ENCODE measurements at regions not wholly inside any gene's neighbourhood (a gene's known extent, or its start where the extent isn't known, plus 50 kb on each side); places are given as distances from the start of the nearest gene placed in this dataset.

DNA sequence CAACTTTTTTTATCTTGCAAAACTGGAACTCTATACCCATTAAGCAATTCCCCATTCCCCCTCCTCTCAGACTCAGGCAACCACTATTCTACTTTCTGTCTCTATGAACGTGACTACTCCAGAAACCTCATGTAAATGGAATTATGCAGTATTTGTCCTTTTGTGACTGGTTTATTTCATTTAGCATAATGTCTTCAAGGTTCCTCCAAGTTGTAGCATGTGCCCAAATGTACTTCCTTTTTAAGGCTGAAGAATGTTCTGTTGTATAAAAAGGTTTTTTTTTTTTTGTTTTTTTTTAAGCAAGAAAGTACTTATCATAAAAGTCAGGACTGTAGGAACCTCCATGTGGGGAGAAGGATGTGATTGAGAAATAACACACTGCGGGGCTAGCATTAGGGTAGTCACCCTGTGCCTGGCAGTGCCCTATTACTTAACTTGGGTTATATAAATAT lies 145.3 kb upstream of the FOXN2 start:
- in situ Hi-C loops (cut with HindIII; ENCODE audit: low sequenced_read_pairs): no loop called here
- no peak for DNase-seq (ENCODE audit: low read depth, low spot score)
- TF ChIP-seq, protein P1, sequence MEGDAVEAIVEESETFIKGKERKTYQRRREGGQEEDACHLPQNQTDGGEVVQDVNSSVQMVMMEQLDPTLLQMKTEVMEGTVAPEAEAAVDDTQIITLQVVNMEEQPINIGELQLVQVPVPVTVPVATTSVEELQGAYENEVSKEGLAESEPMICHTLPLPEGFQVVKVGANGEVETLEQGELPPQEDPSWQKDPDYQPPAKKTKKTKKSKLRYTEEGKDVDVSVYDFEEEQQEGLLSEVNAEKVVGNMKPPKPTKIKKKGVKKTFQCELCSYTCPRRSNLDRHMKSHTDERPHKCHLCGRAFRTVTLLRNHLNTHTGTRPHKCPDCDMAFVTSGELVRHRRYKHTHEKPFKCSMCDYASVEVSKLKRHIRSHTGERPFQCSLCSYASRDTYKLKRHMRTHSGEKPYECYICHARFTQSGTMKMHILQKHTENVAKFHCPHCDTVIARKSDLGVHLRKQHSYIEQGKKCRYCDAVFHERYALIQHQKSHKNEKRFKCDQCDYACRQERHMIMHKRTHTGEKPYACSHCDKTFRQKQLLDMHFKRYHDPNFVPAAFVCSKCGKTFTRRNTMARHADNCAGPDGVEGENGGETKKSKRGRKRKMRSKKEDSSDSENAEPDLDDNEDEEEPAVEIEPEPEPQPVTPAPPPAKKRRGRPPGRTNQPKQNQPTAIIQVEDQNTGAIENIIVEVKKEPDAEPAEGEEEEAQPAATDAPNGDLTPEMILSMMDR (IDR thresholded peaks at IDR 0.05; ENCODE audit: low read depth, low read length): no peak
- H3K4me3 ChIP-seq (ENCODE audit: low read depth, low read length): no peak overlapping the region

- in situ Hi-C loops (cut with HindIII; ENCODE audit: low sequenced_read_pairs): no loop called here
- no peak for DNase-seq (ENCODE audit: low read depth, low spot score)
- TF ChIP-seq, protein P1 (IDR thresholded peaks at IDR 0.05; ENCODE audit: low read depth, low read length): no peak
- no peak overlapping the region for H3K4me3 ChIP-seq (ENCODE audit: low read depth, low read length)
Observed at GRCh38 chr2:48170281-48170680, 144.2 kb upstream of the FOXN2 start.

DNA sequence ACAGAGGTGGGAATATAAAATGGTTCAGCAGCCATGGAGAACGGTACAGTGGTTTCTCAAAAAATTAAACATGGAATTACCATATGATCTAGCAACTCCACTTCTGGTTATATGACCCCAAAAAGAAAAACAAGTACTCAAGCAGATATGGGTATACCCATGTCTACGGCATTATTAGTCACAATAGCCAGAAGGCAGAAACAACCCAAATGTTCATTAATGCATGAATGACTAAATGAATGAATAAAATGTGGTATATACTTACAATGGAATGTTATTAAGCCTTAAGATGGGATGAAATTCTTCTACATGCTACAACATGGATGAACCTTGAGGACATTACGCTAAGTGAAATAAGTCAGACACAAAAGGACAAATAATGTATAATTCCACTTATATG lies 141.3 kb upstream of the FOXN2 start:
- no peak for DNase-seq (ENCODE audit: low read depth, low spot score)
- TF ChIP-seq, protein P1 (IDR thresholded peaks at IDR 0.05; ENCODE audit: low read depth, low read length): no peak
- in situ Hi-C loops (cut with HindIII; ENCODE audit: low sequenced_read_pairs): no loop called here
- H3K4me3 ChIP-seq (ENCODE audit: low read depth, low read length): no peak overlapping the region

DNA sequence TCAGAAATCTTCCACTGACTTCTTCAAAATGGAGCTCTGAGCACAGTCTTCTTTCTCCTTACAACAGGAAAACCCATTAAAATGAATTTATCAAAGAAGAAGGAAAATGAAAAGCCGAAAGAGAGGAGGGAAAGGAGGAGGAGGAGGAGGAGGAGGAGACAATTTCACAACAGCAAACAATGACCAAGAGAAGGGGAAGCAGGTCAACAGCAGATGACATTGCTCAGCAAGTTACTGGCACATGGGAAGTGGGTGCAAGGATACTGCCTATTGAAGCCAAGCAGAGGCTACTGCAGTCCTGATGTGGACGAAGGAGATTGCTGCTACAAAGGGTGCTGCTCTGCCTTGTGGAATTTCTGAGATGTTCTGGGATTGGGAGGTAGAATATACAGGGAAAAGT lies 140.0 kb upstream of the FOXN2 start:
- DNase-seq (ENCODE audit: low read depth, low spot score): no peak

DNA sequence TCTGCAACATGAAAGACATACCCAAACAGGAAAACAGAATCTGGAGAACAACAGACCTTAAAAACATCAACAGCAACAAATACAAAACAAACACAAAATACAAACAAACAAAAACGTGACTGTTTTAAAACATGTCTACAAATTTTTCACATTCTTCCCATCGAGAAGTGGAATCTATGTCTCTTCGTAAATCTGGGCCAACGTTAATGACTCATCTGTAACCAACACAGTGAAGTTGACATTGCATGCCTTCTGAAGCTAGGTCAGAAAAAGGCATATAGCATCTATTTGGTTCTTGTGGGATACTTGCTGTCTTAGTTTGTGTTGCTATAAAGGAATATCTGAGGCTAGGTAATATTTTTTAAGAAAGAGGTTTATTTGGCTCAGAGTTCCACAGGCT lies 139.2 kb upstream of the FOXN2 start:
- in situ Hi-C loops (cut with HindIII; ENCODE audit: low sequenced_read_pairs): no loop called here
- TF ChIP-seq, protein P1 (IDR thresholded peaks at IDR 0.05; ENCODE audit: low read depth, low read length): no peak
- peak; percentile 39 for DNase-seq (ENCODE audit: low read depth, low spot score)
- H3K4me3 ChIP-seq (ENCODE audit: low read depth, low read length): no peak overlapping the region

More for the DNA sequence above, 140.0 kb upstream of the FOXN2 start:
- in situ Hi-C loops (cut with HindIII; ENCODE audit: low sequenced_read_pairs): no loop called here
- TF ChIP-seq, protein P1 (IDR thresholded peaks at IDR 0.05; ENCODE audit: low read depth, low read length): no peak
- no peak overlapping the region for H3K4me3 ChIP-seq (ENCODE audit: low read depth, low read length)

DNA sequence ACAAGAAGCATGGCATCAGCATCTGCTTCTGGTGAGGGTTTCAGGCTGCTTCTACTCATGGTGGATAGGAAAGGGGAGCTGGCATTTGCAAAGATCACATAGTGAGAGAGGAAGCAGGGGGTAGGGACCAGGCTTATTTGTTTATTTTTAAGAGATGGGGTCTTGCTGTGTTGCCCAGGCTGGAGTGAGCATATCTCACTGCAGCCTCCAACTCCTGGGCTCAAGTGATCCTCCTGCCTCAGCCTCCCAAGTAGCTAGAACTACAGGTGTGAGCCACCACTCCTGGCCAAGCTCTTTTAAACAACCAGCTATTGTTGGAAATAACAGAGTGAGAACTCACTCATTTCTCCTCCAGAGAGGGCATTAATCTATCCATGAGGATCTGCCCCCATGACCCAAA lies 138.8 kb upstream of the FOXN2 start:
- TF ChIP-seq, protein P1 (IDR thresholded peaks at IDR 0.05; ENCODE audit: low read depth, low read length): no peak
- in situ Hi-C loops (cut with HindIII; ENCODE audit: low sequenced_read_pairs): no loop called here
- H3K4me3 ChIP-seq (ENCODE audit: low read depth, low read length): no peak overlapping the region
- DNase-seq (ENCODE audit: low read depth, low spot score): no peak

GRCh38 chr2:48176876-48177275 lies 137.6 kb upstream of the FOXN2 start:
- in situ Hi-C loops (cut with HindIII; ENCODE audit: low sequenced_read_pairs): no loop called here
- DNase-seq (ENCODE audit: low read depth, low spot score): no peak
- TF ChIP-seq, protein P1 (IDR thresholded peaks at IDR 0.05; ENCODE audit: low read depth, low read length): no peak
- H3K4me3 ChIP-seq (ENCODE audit: low read depth, low read length): no peak overlapping the region
